GM06990 (cell line): ENCODE measurements at regions not wholly inside any gene's neighbourhood (a gene's known extent, or its start where the extent isn't known, plus 50 kb on each side); places are given as distances from the start of the nearest gene placed in this dataset.
"Not testable (repeated sequence)": the region's sequence is repeated elsewhere in the genome, so short reads cannot be mapped to it uniquely, and the experiment has no call there.

ENCODE experiments used
- DNase-seq: peaks from one replicate; pipeline ENCODE4 v3.0.0-alpha.2; 2011; ENCODE audit not compliant: insufficient read length; ENCODE audit errors: extremely low read depth
- H3K27me3 ChIP-seq: replicated peaks from 2 replicates; pipeline ENCODE4 v1.6.0; 2011; ENCODE audit warnings: low read length; ENCODE audit not compliant: control insufficient read depth, insufficient read depth
- H3K36me3 ChIP-seq: 2 replicates; pipeline ENCODE4 v1.5.1; 2011; ENCODE audit warnings: low read length; ENCODE audit not compliant: control insufficient read depth, insufficient read depth
- H3K4me3 ChIP-seq: replicated peaks from 2 replicates; pipeline ENCODE4 v1.5.1; 2011; ENCODE audit warnings: low read depth, mild to moderate bottlenecking, control low read depth, low read length
- CTCF ChIP-seq: IDR thresholded peaks from 2 replicates; pipeline ENCODE4 v1.5.1; 2011; ENCODE audit warnings: low read length, control low read depth, mild to moderate bottlenecking, inconsistent platforms; ENCODE audit not compliant: insufficient read depth, poor library complexity, severe bottlenecking

GRCh38 chr12:79998554-79998953 lies 63.7 kb upstream of the PPP1R12A start:
- no peaks in the 10 kb centered on the region for H3K36me3 ChIP-seq
- no peak for DNase-seq
- H3K4me3 ChIP-seq = no peak overlapping the region
- TF ChIP-seq CTCF = no peak
- no peaks in the 10 kb centered on the region for H3K27me3 ChIP-seq

GRCh38 chr12:79997096-79997791 lies 62.3 kb upstream of the PPP1R12A start:
- DNase-seq = peak; percentile 48
- no peak for TF ChIP-seq CTCF
- Histone ChIP-seq H3K4me3 (no peak overlapping the region), H3K27me3 (no peaks in the 10 kb centered on the region), H3K36me3 (no peaks in the 10 kb centered on the region)

GRCh38 chr12:79995385-79996084 lies 60.6 kb upstream of the PPP1R12A start:
- H3K27me3 ChIP-seq, H3K4me3 ChIP-seq, H3K36me3 ChIP-seq, DNase-seq: not testable (repeated sequence)

DNA sequence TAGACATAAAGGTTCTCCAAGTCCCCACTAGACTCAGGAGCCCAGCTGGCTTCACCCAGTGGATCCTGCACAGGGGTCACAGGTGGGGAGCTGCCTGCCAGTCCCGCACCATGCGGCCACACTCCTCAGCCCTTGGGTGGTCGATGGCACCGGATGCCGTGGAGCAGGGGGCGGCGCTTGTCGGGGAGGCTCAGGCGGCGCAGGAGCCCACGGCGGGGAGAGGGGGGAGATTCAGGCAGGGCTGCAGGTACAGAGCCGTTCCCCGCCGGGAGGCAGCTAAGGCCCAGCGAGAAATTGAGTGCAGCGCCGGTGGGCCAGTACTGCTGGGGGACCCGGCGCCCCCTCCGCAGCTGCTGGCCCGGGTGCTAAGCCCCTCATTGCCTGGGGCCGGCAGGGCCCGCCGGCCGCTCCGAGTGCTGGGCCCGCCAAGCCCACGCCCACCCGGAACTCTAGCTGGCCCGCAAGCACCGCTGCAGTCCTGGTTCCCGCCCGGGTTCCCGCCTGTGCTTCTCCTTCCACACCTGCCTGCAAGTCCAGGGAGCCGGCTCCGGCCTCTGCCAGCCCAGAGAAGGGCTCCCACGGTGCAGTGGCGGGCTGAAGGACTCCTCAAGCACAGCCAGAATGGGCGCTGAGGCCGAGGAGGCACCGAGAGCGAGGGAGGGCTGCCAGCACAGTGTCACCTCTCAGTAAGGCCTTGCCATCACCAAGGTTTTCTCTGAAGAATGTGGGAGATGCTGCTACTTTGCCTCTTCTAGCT lies 58.4 kb upstream of the PPP1R12A start:
- TF ChIP-seq CTCF = no peak
- Histone ChIP-seq H3K27me3 (no peaks in the 10 kb centered on the region), H3K36me3 (no peaks in the 10 kb centered on the region), H3K4me3 (no peak overlapping the region)
- DNase-seq = no peak

DNA sequence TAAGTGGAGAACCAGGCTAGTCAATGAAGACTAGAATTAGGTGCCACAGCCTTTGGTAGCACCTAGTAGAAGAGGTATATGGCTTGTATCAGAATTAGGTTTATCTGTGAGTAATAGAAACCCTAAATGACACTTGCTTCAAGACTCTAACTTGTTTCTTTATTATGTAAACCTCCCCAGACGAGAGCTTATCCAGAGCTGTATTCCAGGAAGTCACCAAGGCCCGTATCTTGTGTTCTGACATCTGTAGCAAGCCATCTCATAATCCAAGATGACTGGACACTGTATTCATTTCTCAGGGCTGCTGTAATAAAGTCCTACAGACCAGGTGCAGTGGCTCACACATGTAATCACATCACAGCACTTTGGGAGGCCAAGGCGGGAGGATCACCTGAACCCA lies 56.7 kb upstream of the PPP1R12A start:
- Histone ChIP-seq H3K27me3 (no peaks in the 10 kb centered on the region), H3K4me3 (no peak overlapping the region), H3K36me3 (no peaks in the 10 kb centered on the region)
- DNase-seq = no peak
- TF ChIP-seq CTCF = no peak

GRCh38 chr12:79990509-79991338 lies 55.8 kb upstream of the PPP1R12A start:
- H3K27me3 ChIP-seq, H3K4me3 ChIP-seq, DNase-seq, H3K36me3 ChIP-seq: not testable (repeated sequence)
